ENCODE measurements at regions not wholly inside any gene's neighbourhood (a gene's known extent, or its start where the extent isn't known, plus 50 kb on each side); places are given as distances from the start of the nearest gene placed in this dataset.

GRCh38 chr20:51326201-51326819 is 216.2 kb downstream of the NFATC2 start:
- TF ChIP-seq, protein P1, sequence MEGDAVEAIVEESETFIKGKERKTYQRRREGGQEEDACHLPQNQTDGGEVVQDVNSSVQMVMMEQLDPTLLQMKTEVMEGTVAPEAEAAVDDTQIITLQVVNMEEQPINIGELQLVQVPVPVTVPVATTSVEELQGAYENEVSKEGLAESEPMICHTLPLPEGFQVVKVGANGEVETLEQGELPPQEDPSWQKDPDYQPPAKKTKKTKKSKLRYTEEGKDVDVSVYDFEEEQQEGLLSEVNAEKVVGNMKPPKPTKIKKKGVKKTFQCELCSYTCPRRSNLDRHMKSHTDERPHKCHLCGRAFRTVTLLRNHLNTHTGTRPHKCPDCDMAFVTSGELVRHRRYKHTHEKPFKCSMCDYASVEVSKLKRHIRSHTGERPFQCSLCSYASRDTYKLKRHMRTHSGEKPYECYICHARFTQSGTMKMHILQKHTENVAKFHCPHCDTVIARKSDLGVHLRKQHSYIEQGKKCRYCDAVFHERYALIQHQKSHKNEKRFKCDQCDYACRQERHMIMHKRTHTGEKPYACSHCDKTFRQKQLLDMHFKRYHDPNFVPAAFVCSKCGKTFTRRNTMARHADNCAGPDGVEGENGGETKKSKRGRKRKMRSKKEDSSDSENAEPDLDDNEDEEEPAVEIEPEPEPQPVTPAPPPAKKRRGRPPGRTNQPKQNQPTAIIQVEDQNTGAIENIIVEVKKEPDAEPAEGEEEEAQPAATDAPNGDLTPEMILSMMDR (IDR thresholded peaks at IDR 0.05; ENCODE audit: extremely low read depth in 1 of 2, insufficient read depth in 1 of 2, low read depth in 1 of 2, low read length in 2 of 2): peak; percentile 64 to 80
- TF ChIP-seq POLR2AphosphoS5 (IDR thresholded peaks at IDR 0.05; ENCODE audit: insufficient read depth, low read depth, low read length) (no peak), EZH2 (IDR thresholded peaks at IDR 0.05; ENCODE audit: borderline replicate concordance, low read depth, low read length, severe bottlenecking) (no peak), GATA2 (IDR thresholded peaks at IDR 0.05; ENCODE audit: insufficient read depth, insufficient read length, low read depth, low read length) (no peak)
